Stimulated activated CD4-positive, alpha-beta T cell treated with anti-CD3 and anti-CD28 coated beads, Interleukin-4, amount 100 ng/mL, for 24 hours (primary cell): ENCODE measurements at regions not wholly inside any gene's neighbourhood (a gene's known extent, or its start where the extent isn't known, plus 50 kb on each side); places are given as distances from the start of the nearest gene placed in this dataset.
"Not testable (repeated sequence)": the region's sequence is repeated elsewhere in the genome, so short reads cannot be mapped to it uniquely, and the experiment has no call there.

Experiments used
- DNase-seq: peaks from one replicate; pipeline ENCODE4 v3.0.0-alpha.2; 2020

GRCh38 chr2:12569929-12570328 lies 146.8 kb upstream of the TRIB2 start:
- DNase-seq = not testable (repeated sequence)

- DNase-seq = no peak
Observed at GRCh38 chr2:12577091-12577490, 139.6 kb upstream of the TRIB2 start.

DNA sequence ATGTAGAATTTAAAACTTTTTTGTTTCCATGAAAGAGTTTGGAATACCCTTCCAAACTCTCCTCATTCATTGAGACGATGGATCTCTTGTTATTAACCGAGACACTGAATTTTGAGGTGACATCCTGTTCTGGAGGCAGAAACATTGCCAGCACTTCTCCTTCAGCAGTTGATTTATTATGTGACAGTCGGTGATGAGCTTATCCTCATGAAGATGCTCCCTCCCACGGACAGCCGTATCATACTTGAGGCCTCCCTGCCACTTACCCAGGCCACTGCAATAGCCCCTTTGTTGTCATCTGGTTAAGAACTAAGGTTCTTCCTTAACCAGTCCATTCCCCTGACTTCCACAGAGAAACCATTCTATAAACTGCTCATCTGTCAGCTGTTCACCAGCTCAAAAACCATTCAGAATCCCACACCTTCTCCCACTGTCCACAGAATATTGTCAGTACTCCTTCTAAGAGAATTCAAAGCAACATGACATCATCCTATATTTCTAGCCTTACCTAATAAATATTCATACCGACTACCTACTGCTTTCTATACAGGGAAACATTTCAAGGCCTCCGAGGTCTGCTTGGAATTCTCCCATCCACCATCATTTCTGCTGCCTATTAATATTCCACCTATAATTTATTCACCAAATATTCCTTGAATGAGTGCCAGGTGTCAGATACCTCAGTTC lies 139.0 kb upstream of the TRIB2 start:
- no peak for DNase-seq

GRCh38 chr2:12579018-12579417 lies 137.7 kb upstream of the TRIB2 start:
- DNase-seq = no peak

DNA sequence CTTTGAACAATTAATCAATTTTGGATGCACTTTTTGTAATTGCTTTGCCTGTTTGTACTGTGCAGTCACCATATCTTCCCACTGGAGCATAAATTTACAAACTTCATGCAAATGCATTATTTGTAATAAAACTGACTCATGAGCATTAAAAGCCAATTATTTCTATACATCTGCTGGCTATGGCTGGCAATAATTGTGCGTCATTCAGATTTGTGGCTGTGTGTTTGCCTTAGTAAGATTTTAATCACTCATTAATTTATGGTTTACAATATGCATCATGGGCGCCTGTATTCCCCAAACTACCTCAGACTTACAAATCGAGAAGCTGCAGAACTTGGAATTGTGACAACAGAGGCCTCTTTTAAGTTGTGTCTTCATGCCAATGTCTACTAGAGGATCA lies 132.4 kb upstream of the TRIB2 start:
- DNase-seq = no peak

DNA sequence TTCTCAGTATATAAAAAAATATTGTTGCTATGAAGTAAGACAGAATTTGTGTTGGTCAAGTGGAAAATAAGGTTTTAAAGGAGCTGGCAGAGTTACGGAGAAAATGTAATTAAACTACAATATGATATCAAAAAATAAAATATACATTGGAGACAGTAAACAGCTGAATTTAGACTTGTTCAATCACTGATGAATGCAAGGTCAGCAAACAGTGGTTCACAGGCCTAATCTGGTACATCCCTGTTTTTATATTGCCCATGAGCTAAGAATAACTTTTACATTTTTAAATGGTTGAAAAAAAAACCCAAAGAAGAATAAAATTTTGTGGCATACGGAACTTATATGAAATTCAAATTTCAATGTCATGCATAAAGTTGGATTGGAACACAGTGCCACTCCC lies 131.0 kb upstream of the TRIB2 start:
- DNase-seq = no peak

DNA sequence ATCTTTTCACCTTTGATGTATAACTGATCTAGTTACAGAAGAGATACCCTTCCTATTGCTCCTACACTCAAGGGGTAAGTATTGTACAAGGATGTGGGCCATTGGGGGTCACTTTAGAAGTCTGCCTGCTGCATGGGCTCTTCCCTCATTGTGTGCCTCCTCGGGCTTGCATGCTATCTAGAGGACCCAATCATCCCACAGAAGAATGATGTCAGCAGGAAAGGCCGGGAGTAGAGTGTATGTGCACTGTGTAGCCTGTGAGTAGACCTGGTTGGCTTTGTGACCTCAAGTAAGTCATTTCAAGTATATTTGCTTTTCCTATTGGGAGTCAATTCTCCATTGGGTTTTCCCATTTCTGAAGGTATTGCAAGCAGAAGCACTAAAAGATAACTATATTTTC lies 129.5 kb upstream of the TRIB2 start:
- DNase-seq = no peak

- DNase-seq = no peak
Observed at GRCh38 chr2:12587729-12588522, 128.8 kb upstream of the TRIB2 start.

- no peak for DNase-seq
Observed at GRCh38 chr2:12588986-12589385, 127.8 kb upstream of the TRIB2 start.

DNA sequence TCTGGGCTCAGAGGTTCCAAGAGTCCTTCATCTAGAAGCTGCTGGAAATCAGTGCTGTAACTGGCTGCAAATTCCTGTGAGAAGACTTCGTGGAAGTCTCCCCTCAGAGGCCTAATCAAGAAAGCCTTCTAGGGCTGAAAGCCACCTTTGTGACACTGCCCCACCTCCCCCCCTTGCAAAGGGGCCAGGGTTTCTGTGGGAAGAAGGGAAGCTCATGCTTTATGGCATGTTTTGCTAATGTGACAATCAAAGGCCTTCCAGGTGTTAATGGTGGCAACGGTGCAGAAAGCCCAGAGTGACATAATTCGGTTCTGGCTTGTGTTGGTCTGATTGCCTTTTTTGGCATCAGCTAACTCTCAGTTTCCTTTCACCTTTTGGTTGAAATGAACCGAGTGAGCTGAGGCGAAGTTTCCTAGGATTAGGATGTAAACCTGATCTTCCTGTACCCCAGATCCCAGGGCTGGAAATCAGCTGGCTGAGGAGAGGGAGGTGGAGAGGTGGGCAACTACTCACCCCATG lies 126.9 kb upstream of the TRIB2 start:
- DNase-seq = no peak

GRCh38 chr2:12592296-12592695 lies 124.4 kb upstream of the TRIB2 start:
- DNase-seq = no peak

DNA sequence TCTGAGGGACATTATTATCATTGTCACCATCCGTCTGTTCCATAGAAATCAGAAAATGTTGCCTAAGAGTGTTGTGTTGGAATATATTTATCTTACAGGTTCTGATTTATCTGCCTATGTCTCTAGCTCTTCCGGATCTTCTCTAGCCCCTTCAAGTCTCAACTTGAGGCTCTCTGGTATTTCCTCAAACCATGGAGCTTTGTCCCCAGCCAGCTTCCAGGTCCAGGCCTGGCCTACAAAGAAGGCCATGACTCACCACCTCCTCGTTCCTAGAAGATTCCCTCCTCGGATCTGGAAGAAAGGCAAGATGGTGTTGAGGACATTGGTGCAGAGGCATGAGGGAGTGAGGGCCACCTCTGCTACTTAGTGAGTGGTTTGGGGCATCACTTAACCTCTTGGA lies 122.1 kb upstream of the TRIB2 start:
- no peak for DNase-seq

DNA sequence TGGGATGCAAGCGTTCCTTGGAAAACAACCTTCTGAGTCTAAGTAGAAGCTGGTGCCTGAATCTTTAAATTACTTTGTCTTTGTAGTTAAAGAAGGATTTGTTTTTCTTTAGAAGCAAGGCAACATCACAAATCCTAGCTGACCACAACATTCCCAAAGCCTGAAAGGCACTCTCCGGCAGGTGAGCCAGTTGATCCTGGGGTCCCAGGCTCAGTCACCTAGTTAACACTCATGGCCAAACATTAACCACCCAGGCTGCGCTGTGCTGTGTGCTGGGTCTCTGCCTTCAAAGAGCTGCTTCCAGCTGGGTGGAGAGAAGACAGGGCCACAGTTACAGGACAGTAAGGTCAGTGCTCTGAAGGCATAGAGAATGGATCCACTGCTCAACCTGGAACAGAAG lies 120.0 kb upstream of the TRIB2 start:
- DNase-seq = no peak

DNA sequence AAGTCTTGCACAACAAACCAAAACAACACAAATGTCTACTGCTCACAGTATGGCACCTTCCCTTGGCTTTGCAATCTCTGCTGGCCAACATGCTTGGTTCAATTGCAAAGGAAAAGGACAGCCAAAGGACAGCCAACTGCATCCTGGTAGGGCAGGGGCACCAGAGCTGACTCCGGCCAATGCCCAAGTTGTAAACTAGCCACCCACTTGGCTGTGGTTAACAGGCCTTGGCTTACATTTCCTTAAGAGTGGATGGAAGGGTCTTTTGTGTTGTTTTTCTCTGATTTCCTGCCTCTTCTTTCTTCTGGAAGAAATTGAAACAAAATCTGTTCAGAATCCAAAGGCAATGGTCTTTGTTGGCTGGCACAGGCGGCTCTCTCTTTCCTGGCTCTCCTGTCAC lies 119.1 kb upstream of the TRIB2 start:
- DNase-seq = no peak

GRCh38 chr2:12602661-12603060 lies 114.1 kb upstream of the TRIB2 start:
- no peak for DNase-seq

DNA sequence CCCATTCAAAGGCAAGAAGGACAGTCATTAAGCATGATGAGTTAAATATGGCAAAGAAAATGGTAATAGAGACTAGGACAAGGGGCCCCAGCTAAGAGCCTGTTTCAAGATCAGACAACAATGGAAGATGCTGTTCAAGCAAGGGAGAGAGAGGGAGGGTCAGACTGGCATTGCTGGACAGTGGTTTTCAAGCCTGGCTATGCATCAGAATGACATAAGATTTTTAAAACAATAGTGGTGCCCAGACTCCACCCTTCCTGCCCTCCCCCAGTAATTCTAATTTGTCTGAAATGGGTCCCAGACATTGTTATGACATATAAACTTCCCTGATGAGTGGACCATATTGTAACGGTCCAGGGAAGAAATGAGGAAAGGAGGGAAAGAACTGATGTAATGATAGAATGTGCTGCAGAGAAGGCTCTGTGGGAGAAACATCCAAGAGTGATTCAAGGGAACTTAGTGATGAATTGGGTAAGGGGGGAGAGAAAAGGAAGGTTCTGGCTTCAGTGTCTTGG lies 112.9 kb upstream of the TRIB2 start:
- DNase-seq = no peak

DNA sequence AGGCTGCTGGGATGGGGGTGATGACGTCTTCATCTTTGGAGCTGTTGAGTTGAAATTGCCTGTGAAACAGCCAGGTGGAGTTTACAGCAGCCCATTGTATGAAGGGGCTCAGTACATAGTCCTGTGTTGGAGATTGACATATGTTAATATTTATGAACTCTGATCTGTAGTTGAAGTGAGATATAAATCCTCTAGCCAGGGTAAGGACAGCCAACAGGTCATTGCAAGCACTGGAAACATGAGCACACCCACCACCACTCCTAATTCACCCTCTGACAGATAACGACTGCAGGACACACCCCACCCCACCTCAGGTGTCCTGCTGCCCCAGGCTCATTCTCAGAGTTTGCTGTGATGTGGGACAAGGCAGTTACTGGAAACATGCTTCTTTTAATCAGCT lies 112.4 kb upstream of the TRIB2 start:
- no peak for DNase-seq

- DNase-seq = no peak
Observed at GRCh38 chr2:12605366-12605765, 111.4 kb upstream of the TRIB2 start.

DNA sequence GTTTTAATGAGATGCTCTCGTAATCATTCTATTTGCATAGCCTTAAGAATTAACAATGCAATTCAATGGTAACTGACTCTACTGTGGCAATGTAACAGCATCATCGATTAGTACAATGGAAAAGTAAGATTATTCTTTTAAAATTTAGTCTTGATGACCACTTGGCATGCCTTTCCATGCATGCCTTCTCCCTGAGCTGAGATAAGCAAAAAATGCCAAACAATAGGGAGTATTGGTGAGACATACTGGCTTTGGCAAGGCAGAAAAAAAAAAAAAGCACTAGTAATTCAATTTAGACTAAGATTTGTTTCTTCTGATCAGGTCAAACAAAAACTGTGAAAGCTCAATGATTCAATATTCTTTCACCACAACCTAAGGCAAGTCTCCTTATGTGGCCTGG lies 110.8 kb upstream of the TRIB2 start:
- DNase-seq = no peak

DNA sequence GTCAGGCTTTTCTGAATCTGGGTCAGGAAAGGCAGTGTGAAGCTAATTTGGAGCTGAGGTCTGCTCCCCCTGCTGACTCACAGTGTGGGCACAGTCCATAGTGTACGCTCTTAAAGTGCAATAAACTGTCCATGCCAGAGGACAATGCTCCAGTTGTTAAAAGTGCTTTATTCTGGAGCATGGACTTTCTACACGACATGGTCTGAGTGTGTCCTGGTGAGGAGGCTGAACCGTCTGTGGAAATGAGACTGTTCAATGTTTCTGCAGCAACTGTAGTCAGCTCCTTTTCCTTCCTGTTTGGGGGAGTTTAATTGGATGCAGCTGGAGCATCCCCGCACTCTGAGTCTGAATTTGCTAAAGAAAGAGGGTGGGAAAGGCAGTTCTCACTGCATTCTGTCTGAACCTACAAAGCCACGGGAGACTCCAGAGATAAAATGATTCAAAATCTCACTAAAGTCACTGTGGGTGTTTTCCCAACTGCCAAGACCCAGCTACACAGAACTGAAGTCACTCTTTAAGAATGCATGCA lies 110.2 kb upstream of the TRIB2 start:
- DNase-seq = no peak

- peak; percentile 37 for DNase-seq
Observed at GRCh38 chr2:12607971-12608370, 108.8 kb upstream of the TRIB2 start.

DNA sequence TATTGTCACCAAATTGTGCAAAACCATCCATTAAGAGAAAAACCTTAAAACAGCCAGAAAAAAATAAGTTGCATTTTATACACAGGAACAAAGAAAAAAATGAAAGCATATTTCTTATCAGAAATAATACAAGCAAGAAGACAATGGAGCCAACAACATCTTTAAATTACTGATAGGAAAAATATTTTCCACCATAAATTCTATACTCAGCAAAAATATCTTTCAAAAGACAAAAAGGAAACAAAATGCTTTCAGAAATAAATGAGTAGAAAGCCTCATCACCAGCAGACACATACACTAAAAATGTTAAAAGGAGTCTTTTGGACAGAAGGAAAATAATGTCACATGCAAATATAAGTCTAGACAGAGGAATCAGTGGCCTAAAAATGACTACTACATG lies 106.4 kb upstream of the TRIB2 start:
- DNase-seq = no peak

DNA sequence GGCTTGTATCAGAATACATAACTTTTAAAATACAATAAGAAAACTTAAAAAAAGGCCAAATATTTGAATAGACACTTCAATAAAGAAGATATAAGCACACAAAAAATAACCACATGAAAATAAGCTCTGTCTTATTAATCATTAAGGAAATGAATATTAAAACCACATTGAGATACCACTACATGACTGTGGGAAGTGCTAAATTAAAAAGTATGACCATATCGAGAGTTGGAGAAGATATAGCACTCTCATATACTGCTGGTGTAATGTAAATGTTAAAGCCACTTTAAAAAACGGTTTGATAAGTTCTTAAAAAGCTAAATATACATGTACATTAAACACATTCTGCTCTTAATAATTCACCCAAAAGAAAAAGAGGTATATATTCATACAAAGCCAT lies 104.6 kb upstream of the TRIB2 start:
- no peak for DNase-seq

GRCh38 chr2:12612671-12613070 lies 104.1 kb upstream of the TRIB2 start:
- DNase-seq = no peak
